ENCODE measurements at regions not wholly inside any gene's neighbourhood (a gene's known extent, or its start where the extent isn't known, plus 50 kb on each side); places are given as distances from the start of the nearest gene placed in this dataset.

DNA sequence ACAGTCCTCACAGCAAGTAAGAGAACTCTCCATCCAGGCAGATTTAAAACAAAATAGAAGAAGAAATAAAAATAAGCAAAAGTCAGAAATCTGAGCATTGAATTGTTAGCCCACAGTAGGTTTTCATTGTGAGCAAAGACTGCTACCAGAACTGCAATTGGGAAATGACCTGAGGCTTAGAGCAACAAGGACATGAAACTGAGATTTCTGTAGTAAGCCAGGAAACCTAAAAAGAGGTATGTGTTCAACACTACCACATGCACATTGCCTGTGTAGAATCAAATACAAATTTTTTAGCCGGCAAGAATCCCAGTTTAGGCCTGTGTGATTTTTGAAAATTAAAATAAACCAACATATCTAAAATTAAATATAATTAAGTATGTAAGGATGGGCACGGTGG, 928.4 kb upstream of the WWC1 start:
- TF ChIP-seq POLR2AphosphoS5 (IDR thresholded peaks at IDR 0.05; ENCODE audit: insufficient read depth, low read depth, low read length), result no peak
- TF ChIP-seq EZH2 (IDR thresholded peaks at IDR 0.05; ENCODE audit: borderline replicate concordance, low read depth, low read length, severe bottlenecking), result no peak
- TF ChIP-seq CTCF (IDR thresholded peaks at IDR 0.05; ENCODE audit: extremely low read depth in 1 of 2, insufficient read depth in 1 of 2, low read depth in 1 of 2, low read length in 2 of 2), result no peak
- no peak for TF ChIP-seq POLR2A (IDR thresholded peaks at IDR 0.05; ENCODE audit: low read depth, low read length)

Measured in endothelial cell of umbilical vein (primary cell).